Activated CD8-positive, alpha-beta T cell treated with anti-CD3 and anti-CD28 coated beads for 36 hours (primary cell): ENCODE measurements at regions not wholly inside any gene's neighbourhood (a gene's known extent, or its start where the extent isn't known, plus 50 kb on each side); places are given as distances from the start of the nearest gene placed in this dataset.

Experiments
- ATAC-seq: fragments of 200-7000 bp; cut with Tn5 transposase; one replicate; pipeline ENCODE4 v1.10.0; 2021; ENCODE audit warnings: mild to moderate bottlenecking, moderate library complexity
- CTCF ChIA-PET: fragments of 350-600 bp; sonication (Branson Sonifier 250); formaldehyde crosslinking; loops from one replicate; lab custom pipeline; 2021; ENCODE audit warnings: antibody characterized with exemption; lab: Charles Lee
- POLR2A ChIA-PET: fragments of 350-600 bp; sonication (Branson Sonifier 250); formaldehyde crosslinking; loops from one replicate; lab custom pipeline; 2021; ENCODE audit warnings: antibody characterized with exemption; lab: Charles Lee
- DNase-seq: peaks from one replicate; pipeline ENCODE4 v3.0.0-alpha.2; 2020
- H3K27ac Mint-ChIP-seq: one replicate; pipeline ENCODE4 v1.8.0; 2021; ENCODE audit warnings: mild to moderate bottlenecking, mixed read lengths
- H3K27me3 Mint-ChIP-seq: one replicate; pipeline ENCODE4 v1.8.0; 2021; ENCODE audit warnings: mixed read lengths
- H3K36me3 Mint-ChIP-seq: one replicate; pipeline ENCODE4 v1.8.0; 2021; ENCODE audit warnings: low read depth, mixed read lengths
- H3K4me1 Mint-ChIP-seq: one replicate; pipeline ENCODE4 v1.8.0; 2021; ENCODE audit warnings: low read depth, mixed read lengths
- H3K4me3 Mint-ChIP-seq: one replicate; pipeline ENCODE4 v1.8.0; 2021; ENCODE audit warnings: mild to moderate bottlenecking, moderate library complexity, mixed read lengths
- H3K9me3 Mint-ChIP-seq: one replicate; pipeline ENCODE4 v1.8.0; 2021; ENCODE audit warnings: mixed read lengths
- intact Hi-C: fragments of 100-400 bp; cut with micrococcal nuclease; formaldehyde crosslinking; loops from one replicate; pipeline ENCODE4 v1.10.0; 2022
- TF ChIP-seq, protein P1 (sequence below): fragments of 200-600 bp; IDR thresholded peaks from one replicate; pipeline ENCODE4 v1.8.0; 2022; ENCODE audit warnings: antibody characterized with exemption, mild to moderate bottlenecking

DNA sequence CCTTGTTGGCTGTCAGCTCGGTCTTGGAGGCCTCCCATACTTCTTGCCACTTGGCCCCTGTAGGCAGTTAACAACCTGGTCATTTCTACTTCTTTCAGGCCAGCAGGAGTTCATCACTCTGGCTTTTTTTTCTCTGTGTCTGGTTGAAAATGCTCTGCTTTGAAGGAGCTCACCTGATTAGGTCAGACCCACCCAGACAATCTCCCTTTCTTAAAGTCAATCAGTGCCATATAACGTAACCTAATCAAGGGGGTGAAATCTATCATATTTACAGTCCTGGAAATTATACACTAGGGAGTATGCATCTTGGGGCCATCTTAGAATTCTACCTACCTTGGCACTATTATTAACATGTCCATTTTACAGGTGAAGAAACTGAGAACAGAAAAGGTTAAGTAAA lies 155.4 kb downstream of the SREK1 start:
- no peak for DNase-seq
- Mint-ChIP-seq H3K27ac (no peak overlapping the region), H3K36me3 (no peaks in the 10 kb centered on the region), H3K4me3 (no peak overlapping the region), H3K9me3 (no peaks in the 10 kb centered on the region), H3K4me1 (no peaks in the 10 kb centered on the region), H3K27me3 (peaks cover 1% of the 10 kb centered on the region)
- CTCF ChIA-PET: interaction anchor here (1.5 to 2.8 kb wide), 2 partner anchors 9 to 458 kb away, joined by 5 to 24 read pairs; no protein-coding TSS in a partner anchor
- TF ChIP-seq, protein P1, sequence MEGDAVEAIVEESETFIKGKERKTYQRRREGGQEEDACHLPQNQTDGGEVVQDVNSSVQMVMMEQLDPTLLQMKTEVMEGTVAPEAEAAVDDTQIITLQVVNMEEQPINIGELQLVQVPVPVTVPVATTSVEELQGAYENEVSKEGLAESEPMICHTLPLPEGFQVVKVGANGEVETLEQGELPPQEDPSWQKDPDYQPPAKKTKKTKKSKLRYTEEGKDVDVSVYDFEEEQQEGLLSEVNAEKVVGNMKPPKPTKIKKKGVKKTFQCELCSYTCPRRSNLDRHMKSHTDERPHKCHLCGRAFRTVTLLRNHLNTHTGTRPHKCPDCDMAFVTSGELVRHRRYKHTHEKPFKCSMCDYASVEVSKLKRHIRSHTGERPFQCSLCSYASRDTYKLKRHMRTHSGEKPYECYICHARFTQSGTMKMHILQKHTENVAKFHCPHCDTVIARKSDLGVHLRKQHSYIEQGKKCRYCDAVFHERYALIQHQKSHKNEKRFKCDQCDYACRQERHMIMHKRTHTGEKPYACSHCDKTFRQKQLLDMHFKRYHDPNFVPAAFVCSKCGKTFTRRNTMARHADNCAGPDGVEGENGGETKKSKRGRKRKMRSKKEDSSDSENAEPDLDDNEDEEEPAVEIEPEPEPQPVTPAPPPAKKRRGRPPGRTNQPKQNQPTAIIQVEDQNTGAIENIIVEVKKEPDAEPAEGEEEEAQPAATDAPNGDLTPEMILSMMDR: no peak
- intact Hi-C loops: no loop called here
- POLR2A ChIA-PET: no interaction called here
- no peak for ATAC-seq

GRCh38 chr5:66302344-66302743 lies 158.2 kb downstream of the SREK1 start:
- Mint-ChIP-seq H3K9me3 (no peaks in the 10 kb centered on the region), H3K4me1 (no peaks in the 10 kb centered on the region), H3K27me3 (peaks cover 6% of the 10 kb centered on the region), H3K36me3 (no peaks in the 10 kb centered on the region), H3K27ac (no peak overlapping the region), H3K4me3 (no peak overlapping the region)
- ChIA-PET POLR2A (no interaction called here), CTCF (interaction anchor here (1.4 kb wide), 2 partner anchors 11 to 17 kb away, joined by 3 to 6 read pairs; no protein-coding TSS in a partner anchor)
- intact Hi-C loops: no loop called here
- ATAC-seq (no peak), DNase-seq (no peak)
- TF ChIP-seq, protein P1: no peak

- H3K27me3 Mint-ChIP-seq: peaks cover 5% of the 10 kb centered on the region
- POLR2A ChIA-PET: no interaction called here
- intact Hi-C loops: loop anchor here (5.0 kb wide), 1 partner anchor 451 kb away; no protein-coding TSS in a partner anchor
- no peaks in the 10 kb centered on the region for H3K4me1 Mint-ChIP-seq
- H3K27ac Mint-ChIP-seq: no peak overlapping the region
- no peaks in the 10 kb centered on the region for H3K36me3 Mint-ChIP-seq
- TF ChIP-seq, protein P1: peak; percentile 80
- H3K9me3 Mint-ChIP-seq: no peaks in the 10 kb centered on the region
- DNase-seq (peak; percentile 43), ATAC-seq (peak; percentile 82)
- CTCF ChIA-PET: interaction anchor here (0.5 to 5.5 kb wide), 82 partner anchors 7 to 897 kb away, joined by 3 to 92 read pairs (median 4); no protein-coding TSS in a partner anchor
- no peak overlapping the region for H3K4me3 Mint-ChIP-seq
Observed at GRCh38 chr5:66306105-66306843, 162.2 kb downstream of the SREK1 start.

DNA sequence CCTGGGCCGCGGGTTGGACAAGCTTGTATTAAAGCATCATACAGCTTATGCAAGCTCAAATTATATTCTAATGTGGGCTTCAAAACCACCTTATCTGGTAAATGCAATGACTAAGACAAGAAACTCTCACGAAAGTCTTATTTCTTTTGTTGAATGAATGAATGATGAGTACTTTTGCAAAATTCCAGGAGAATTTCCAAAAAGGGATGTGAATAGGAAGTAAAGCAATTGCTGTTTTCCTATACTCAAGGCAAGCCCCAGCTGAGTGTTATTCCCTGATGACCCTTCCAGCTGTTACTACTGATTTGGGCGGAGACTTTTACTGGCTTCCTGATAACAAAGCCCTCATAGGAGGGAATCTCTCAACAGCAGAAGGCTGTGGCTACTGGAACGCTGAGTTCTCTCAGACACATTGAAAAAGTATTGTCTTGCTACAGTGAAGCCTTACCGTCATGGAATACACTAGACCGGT lies 162.8 kb downstream of the SREK1 start:
- no peak for DNase-seq
- Mint-ChIP-seq H3K4me3 (no peak overlapping the region), H3K9me3 (no peaks in the 10 kb centered on the region), H3K27me3 (peaks cover 5% of the 10 kb centered on the region), H3K4me1 (no peaks in the 10 kb centered on the region), H3K27ac (no peak overlapping the region), H3K36me3 (no peaks in the 10 kb centered on the region)
- intact Hi-C loops: loop anchor here (5.0 kb wide), 1 partner anchor 450 kb away; no protein-coding TSS in a partner anchor
- TF ChIP-seq, protein P1: no peak
- CTCF ChIA-PET: interaction anchor here (0.6 to 5.5 kb wide), 67 partner anchors 8 to 897 kb away, joined by 3 to 92 read pairs (median 4); no protein-coding TSS in a partner anchor
- POLR2A ChIA-PET: no interaction called here
- ATAC-seq: no peak
